HG02938 (cell line): ENCODE measurements at regions not wholly inside any gene's neighbourhood (a gene's known extent, or its start where the extent isn't known, plus 50 kb on each side); places are given as distances from the start of the nearest gene placed in this dataset.
"Not testable (repeated sequence)": the region's sequence is repeated elsewhere in the genome, so short reads cannot be mapped to it uniquely, and the experiment has no call there.

Experiments
- ATAC-seq: cut with Tn5 transposase; IDR thresholded peaks from one replicate; pipeline ENCODE4 v1.9.1; 2021; ENCODE audit warnings: mild to moderate bottlenecking, moderate library complexity; ENCODE audit not compliant: unreplicated experiment

GRCh38 chr5:92748072-92748676 lies 832.8 kb downstream of the NR2F1-AS1 start:
- no peak for ATAC-seq

GRCh38 chr5:92741906-92742305 lies 839.1 kb downstream of the NR2F1-AS1 start:
- no peak for ATAC-seq

GRCh38 chr5:92734211-92734940 lies 846.6 kb downstream of the NR2F1-AS1 start:
- no peak for ATAC-seq

- no peak for ATAC-seq
These were observed 850.5 kb downstream of the NR2F1-AS1 start for GRCh38 chr5:92730486-92730885.

- ATAC-seq, result no peak
These were observed 851.9 kb downstream of the NR2F1-AS1 start for GRCh38 chr5:92729088-92729487.

- no peak for ATAC-seq
These were observed 865.0 kb downstream of the NR2F1-AS1 start for GRCh38 chr5:92715946-92716520.

- ATAC-seq, result no peak
These were observed 867.2 kb downstream of the NR2F1-AS1 start for GRCh38 chr5:92713826-92714225.

- no peak for ATAC-seq
These were observed 867.7 kb downstream of the NR2F1-AS1 start for GRCh38 chr5:92713335-92713743.

- no peak for ATAC-seq
These were observed 869.1 kb downstream of the NR2F1-AS1 start for GRCh38 chr5:92711956-92712355.

- no peak for ATAC-seq
These were observed 876.4 kb downstream of the NR2F1-AS1 start for GRCh38 chr5:92704590-92704989.

GRCh38 chr5:92703976-92704375 lies 877.0 kb downstream of the NR2F1-AS1 start:
- no peak for ATAC-seq

- no peak for ATAC-seq
These were observed 885.7 kb downstream of the NR2F1-AS1 start for GRCh38 chr5:92695123-92696003.

GRCh38 chr5:92694067-92694466 lies 887.0 kb downstream of the NR2F1-AS1 start:
- ATAC-seq, result no peak

- ATAC-seq, result not testable (repeated sequence)
These were observed 889.1 kb downstream of the NR2F1-AS1 start for GRCh38 chr5:92691955-92692354.

GRCh38 chr5:92687821-92688722 lies 892.9 kb downstream of the NR2F1-AS1 start:
- no peak for ATAC-seq

- no peak for ATAC-seq
These were observed 902.4 kb downstream of the NR2F1-AS1 start for GRCh38 chr5:92678640-92679039.

GRCh38 chr5:92676215-92677165 lies 904.5 kb downstream of the NR2F1-AS1 start:
- no peak for ATAC-seq

- ATAC-seq, result no peak
These were observed 906.7 kb downstream of the NR2F1-AS1 start for GRCh38 chr5:92674321-92674720.

GRCh38 chr5:92665506-92665905 lies 915.5 kb downstream of the NR2F1-AS1 start:
- no peak for ATAC-seq
